ENCODE measurements at regions not wholly inside any gene's neighbourhood (a gene's known extent, or its start where the extent isn't known, plus 50 kb on each side); places are given as distances from the start of the nearest gene placed in this dataset.

DNA sequence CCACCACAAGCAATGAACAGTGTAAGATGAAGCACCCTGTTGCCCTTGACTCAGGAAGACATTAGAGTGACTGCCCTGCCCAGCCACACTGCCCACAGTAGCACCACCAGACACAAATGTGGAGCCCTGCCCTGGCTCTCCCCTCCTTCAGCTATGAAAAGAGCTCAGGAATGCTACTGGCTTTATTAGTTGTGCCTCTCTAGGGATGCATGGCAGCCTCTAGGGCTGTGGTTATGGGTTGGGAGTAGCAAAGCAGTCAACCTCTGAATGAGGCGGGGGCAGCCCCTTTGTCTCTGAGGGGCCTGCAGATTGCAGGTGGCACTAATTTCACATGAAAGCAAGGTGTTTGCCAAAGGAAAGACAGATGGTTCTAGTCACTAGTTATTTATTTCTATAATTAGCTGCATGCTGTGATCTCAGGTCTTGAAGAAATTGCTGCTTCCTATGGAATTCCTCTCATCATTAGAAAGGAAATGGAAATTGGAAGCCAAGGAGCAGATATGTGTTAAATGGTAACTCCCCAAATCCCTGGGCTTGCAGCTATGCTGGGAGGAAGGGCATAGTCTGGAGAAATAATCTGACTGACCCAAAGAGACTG is 259.4 kb downstream of the TLR4 start:
- H3K27me3 ChIP-seq (replicated peaks; ENCODE audit: control insufficient read depth, insufficient read depth, low read length) = no peaks in the 10 kb centered on the region
- no peak for DNase-seq
- BruUV-seq (replicated peaks) = no TSS peak
- TF ChIP-seq, protein P1, sequence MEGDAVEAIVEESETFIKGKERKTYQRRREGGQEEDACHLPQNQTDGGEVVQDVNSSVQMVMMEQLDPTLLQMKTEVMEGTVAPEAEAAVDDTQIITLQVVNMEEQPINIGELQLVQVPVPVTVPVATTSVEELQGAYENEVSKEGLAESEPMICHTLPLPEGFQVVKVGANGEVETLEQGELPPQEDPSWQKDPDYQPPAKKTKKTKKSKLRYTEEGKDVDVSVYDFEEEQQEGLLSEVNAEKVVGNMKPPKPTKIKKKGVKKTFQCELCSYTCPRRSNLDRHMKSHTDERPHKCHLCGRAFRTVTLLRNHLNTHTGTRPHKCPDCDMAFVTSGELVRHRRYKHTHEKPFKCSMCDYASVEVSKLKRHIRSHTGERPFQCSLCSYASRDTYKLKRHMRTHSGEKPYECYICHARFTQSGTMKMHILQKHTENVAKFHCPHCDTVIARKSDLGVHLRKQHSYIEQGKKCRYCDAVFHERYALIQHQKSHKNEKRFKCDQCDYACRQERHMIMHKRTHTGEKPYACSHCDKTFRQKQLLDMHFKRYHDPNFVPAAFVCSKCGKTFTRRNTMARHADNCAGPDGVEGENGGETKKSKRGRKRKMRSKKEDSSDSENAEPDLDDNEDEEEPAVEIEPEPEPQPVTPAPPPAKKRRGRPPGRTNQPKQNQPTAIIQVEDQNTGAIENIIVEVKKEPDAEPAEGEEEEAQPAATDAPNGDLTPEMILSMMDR (IDR thresholded peaks at IDR 0.05; ENCODE audit: insufficient read depth in 1 of 2, low read depth in 1 of 2, low read length in 1 of 2, severe bottlenecking in 1 of 2, unreplicated experiment in 1 of 2) = no peak
- no peaks in the 10 kb centered on the region for H3K4me1 ChIP-seq
- ChIA-PET POLR2A (no interaction called here), CTCF (no interaction called here)
- Mint-ChIP-seq H3K36me3 (ENCODE audit: insufficient read depth, unreplicated experiment) (no peaks in the 10 kb centered on the region), H3K4me1 (ENCODE audit: low read depth, unreplicated experiment) (no peaks in the 10 kb centered on the region), H3K27ac (ENCODE audit: unreplicated experiment) (no peak overlapping the region), H3K4me3 (ENCODE audit: unreplicated experiment) (no peak overlapping the region), H3K9me3 (ENCODE audit: unreplicated experiment) (no peaks in the 10 kb centered on the region), H3K27me3 (ENCODE audit: insufficient read depth, unreplicated experiment) (peaks cover 6% of the 10 kb centered on the region)
- H3K4me3 ChIP-seq (ENCODE audit: low read depth, low read length) = no peak overlapping the region
- H3K36me3 ChIP-seq (ENCODE audit: control insufficient read depth, insufficient read depth, low read length) = no peaks in the 10 kb centered on the region
- H3K9me3 ChIP-seq = no peaks in the 10 kb centered on the region
- intact Hi-C loops (cut with micrococcal nuclease; ENCODE audit: unreplicated experiment) = no loop called here

DNA sequence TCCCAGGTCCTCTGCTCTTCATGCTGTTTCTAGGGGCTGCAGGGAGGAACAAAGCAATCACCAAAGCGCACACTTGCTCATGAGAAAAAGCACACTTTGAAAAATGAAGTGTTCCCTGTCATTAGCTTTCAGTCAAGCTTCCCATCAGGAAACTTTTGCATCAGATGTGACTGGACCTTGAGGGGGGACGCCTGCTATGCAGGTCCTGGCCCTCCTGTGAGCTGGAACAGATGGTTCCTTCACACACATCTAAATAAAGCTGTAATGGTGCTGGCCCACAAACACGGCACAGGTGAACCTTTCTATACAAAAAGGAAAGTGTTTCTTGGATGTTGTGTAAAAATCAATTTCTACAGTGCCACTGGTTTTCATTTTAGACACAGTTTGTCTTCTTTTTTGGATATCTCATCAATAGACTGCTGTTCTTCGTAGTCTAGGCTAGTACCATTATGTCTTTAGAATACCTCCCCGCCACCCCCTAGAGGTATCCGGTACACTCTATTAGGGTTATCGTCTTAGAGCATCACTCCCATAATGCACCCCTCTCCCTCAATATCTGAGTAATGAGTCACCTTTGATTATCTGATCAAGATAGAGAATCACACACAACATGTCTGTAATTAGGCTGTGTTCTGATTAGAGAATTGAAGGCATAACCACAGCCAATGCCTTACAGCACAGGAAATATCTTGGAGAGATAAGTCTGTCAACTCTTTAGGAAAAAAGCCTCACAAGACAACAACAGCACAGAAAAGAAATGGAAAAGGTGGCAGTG is 266.3 kb downstream of the TLR4 start:
- no peaks in the 10 kb centered on the region for H3K27me3 ChIP-seq (replicated peaks; ENCODE audit: control insufficient read depth, insufficient read depth, low read length)
- H3K4me1 ChIP-seq = no peaks in the 10 kb centered on the region
- H3K4me3 ChIP-seq (ENCODE audit: low read depth, low read length) = no peak overlapping the region
- Mint-ChIP-seq H3K4me3 (ENCODE audit: unreplicated experiment) (no peak overlapping the region), H3K27ac (ENCODE audit: unreplicated experiment) (no peak overlapping the region), H3K36me3 (ENCODE audit: insufficient read depth, unreplicated experiment) (no peaks in the 10 kb centered on the region), H3K4me1 (ENCODE audit: low read depth, unreplicated experiment) (no peaks in the 10 kb centered on the region), H3K27me3 (ENCODE audit: insufficient read depth, unreplicated experiment) (peaks cover 7% of the 10 kb centered on the region), H3K9me3 (ENCODE audit: unreplicated experiment) (no peaks in the 10 kb centered on the region)
- H3K9me3 ChIP-seq = no peaks in the 10 kb centered on the region
- CTCF ChIA-PET = no interaction called here
- no peaks in the 10 kb centered on the region for H3K36me3 ChIP-seq (ENCODE audit: control insufficient read depth, insufficient read depth, low read length)
- intact Hi-C loops (cut with micrococcal nuclease; ENCODE audit: unreplicated experiment) = no loop called here
- POLR2A ChIA-PET = no interaction called here
- DNase-seq = no peak
- no TSS peak for BruUV-seq (replicated peaks)
- TF ChIP-seq, protein P1 (IDR thresholded peaks at IDR 0.05; ENCODE audit: insufficient read depth in 1 of 2, low read depth in 1 of 2, low read length in 1 of 2, severe bottlenecking in 1 of 2, unreplicated experiment in 1 of 2) = no peak

DNA sequence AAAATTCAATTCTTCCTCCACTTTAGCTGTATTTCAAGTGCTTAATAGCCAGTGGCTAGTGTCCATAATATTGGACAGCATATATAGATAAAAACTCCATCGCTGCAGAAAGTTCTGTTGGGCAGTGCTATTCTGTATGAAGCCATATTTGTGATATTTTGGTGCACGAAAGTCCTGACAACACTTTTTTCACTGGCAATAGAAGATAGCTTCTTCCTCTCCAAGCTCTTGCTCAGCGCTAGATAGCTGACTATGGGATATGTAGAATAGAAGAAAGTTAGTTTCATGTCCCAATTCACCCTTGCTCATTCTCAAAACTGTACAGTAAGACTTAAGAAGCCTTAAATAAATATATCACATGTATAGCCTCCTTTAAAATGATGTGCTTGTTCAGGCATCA is 269.9 kb downstream of the TLR4 start:
- intact Hi-C loops (cut with micrococcal nuclease; ENCODE audit: unreplicated experiment) = no loop called here
- no peak for DNase-seq
- Histone ChIP-seq H3K4me1 (no peaks in the 10 kb centered on the region), H3K4me3 (ENCODE audit: low read depth, low read length) (no peak overlapping the region), H3K36me3 (ENCODE audit: control insufficient read depth, insufficient read depth, low read length) (no peaks in the 10 kb centered on the region), H3K9me3 (no peaks in the 10 kb centered on the region; the same call in 1 of the 2 replicates), H3K27me3 (replicated peaks; ENCODE audit: control insufficient read depth, insufficient read depth, low read length) (no peaks in the 10 kb centered on the region)
- H3K27me3 Mint-ChIP-seq (ENCODE audit: insufficient read depth, unreplicated experiment) = peaks cover 6% of the 10 kb centered on the region
- ChIA-PET POLR2A (no interaction called here), CTCF (no interaction called here)
- TF ChIP-seq, protein P1 (IDR thresholded peaks at IDR 0.05; ENCODE audit: insufficient read depth in 1 of 2, low read depth in 1 of 2, low read length in 1 of 2, severe bottlenecking in 1 of 2, unreplicated experiment in 1 of 2) = no peak
- no peak overlapping the region for H3K4me3 Mint-ChIP-seq (ENCODE audit: unreplicated experiment)
- no peaks in the 10 kb centered on the region for H3K36me3 Mint-ChIP-seq (ENCODE audit: insufficient read depth, unreplicated experiment)
- no peak overlapping the region for H3K27ac Mint-ChIP-seq (ENCODE audit: unreplicated experiment)
- no peaks in the 10 kb centered on the region for H3K4me1 Mint-ChIP-seq (ENCODE audit: low read depth, unreplicated experiment)
- BruUV-seq (replicated peaks) = no TSS peak
- H3K9me3 Mint-ChIP-seq (ENCODE audit: unreplicated experiment) = no peaks in the 10 kb centered on the region

Data from Caco-2 (cell line).